Parathyroid adenoma (tissue), 2 donors: ENCODE measurements at regions not wholly inside any gene's neighbourhood (a gene's known extent, or its start where the extent isn't known, plus 50 kb on each side); places are given as distances from the start of the nearest gene placed in this dataset.

Source experiments
- H2AFZ ChIP-seq: fragments of 300-600 bp; sonication (generic); one replicate; pipeline ENCODE4 v1.7.0; 2017; ENCODE audit warnings: antibody characterized with exemption, mild to moderate bottlenecking
- H3K27ac ChIP-seq: fragments of 300-600 bp; sonication (generic); one replicate; pipeline ENCODE4 v1.7.0; 2017
- H3K27me3 ChIP-seq: fragments of 300-600 bp; sonication (generic); one replicate; pipeline ENCODE4 v1.7.0; 2017; ENCODE audit warnings: low read length; ENCODE audit not compliant: control insufficient read depth, insufficient read depth
- H3K36me3 ChIP-seq: fragments of 300-600 bp; sonication (generic); one replicate; pipeline ENCODE4 v1.7.0; 2017; ENCODE audit warnings: low read length; ENCODE audit not compliant: control insufficient read depth, insufficient read depth
- H3K4me1 ChIP-seq: fragments of 300-600 bp; sonication (generic); one replicate; pipeline ENCODE4 v1.7.0; 2017; ENCODE audit warnings: control low read depth
- H3K4me2 ChIP-seq: fragments of 300-600 bp; sonication (generic); one replicate; pipeline ENCODE4 v1.7.0; 2017; ENCODE audit warnings: low read length
- H3K4me3 ChIP-seq: fragments of 300-600 bp; sonication (generic); one replicate; pipeline ENCODE4 v1.7.0; 2017; ENCODE audit warnings: low read depth, low read length
- H3K79me2 ChIP-seq: fragments of 300-600 bp; sonication (generic); one replicate; pipeline ENCODE4 v1.7.0; 2017; ENCODE audit warnings: control low read depth
- H3K9ac ChIP-seq: fragments of 300-600 bp; sonication (generic); one replicate; pipeline ENCODE4 v1.7.0; 2017; ENCODE audit warnings: mild to moderate bottlenecking
- H3K9me3 ChIP-seq: fragments of 300-600 bp; sonication (generic); one replicate; pipeline ENCODE4 v1.7.0; 2017; ENCODE audit warnings: low read length; ENCODE audit not compliant: control insufficient read depth
- TF ChIP-seq, protein P1 (sequence below): fragments of 300-600 bp; sonication (generic); IDR thresholded peaks from one replicate; pipeline ENCODE4 v1.7.0; 2017; ENCODE audit warnings: antibody characterized with exemption, mild to moderate bottlenecking
- donor health status: primary hyperparathyroidism.

DNA sequence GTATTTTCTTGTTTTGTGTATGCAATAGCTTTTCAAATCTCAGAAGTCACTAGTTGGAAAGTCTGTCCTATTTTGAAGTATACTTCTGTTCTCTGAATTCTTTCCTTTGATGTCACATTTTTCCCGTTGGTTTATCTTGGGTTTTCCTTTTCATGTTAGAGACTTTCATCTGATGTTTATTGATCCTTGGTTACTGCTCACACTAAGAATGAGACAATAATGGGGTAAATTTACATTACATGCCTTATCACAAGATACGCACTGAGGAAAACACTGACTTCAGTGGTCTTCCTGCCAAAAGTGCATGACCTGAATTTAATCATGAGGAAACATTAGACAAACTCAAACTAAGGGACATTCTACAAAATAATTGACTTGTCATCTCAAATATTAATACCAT, 63.5 kb upstream of the C1GALT1 start:
- no peak overlapping the region for H3K4me3 ChIP-seq

DNA sequence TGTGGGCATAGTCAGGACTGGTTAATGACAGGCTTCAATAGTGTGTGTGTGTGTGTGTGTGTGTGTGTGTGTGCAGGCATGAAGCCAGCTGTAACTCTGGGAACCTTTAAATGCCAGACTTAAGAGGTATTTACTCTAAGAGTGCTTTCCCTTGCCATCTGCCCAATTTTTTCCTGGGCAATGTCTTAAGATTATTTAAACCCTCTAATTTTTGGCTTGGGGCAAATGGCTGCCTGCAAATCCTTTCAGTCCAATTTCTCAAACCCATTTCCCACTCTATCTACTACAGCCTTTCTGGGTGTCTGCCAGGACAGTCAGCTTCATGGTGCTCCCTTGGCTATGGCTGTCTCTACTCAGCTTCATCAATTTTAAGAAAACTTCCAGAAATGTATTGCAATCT, 62.6 kb upstream of the C1GALT1 start:
- Histone ChIP-seq H2AFZ (no peak overlapping the region), H3K4me2 (no peak overlapping the region), H3K9ac (no peak overlapping the region), H3K27me3 (no peaks in the 10 kb centered on the region), H3K4me3 (no peak overlapping the region), H3K36me3 (no peaks in the 10 kb centered on the region), H3K27ac (no peak overlapping the region), H3K9me3 (no peaks in the 10 kb centered on the region), H3K4me1 (peaks cover 10% of the 10 kb centered on the region), H3K79me2 (no peaks in the 10 kb centered on the region)
- TF ChIP-seq, protein P1, sequence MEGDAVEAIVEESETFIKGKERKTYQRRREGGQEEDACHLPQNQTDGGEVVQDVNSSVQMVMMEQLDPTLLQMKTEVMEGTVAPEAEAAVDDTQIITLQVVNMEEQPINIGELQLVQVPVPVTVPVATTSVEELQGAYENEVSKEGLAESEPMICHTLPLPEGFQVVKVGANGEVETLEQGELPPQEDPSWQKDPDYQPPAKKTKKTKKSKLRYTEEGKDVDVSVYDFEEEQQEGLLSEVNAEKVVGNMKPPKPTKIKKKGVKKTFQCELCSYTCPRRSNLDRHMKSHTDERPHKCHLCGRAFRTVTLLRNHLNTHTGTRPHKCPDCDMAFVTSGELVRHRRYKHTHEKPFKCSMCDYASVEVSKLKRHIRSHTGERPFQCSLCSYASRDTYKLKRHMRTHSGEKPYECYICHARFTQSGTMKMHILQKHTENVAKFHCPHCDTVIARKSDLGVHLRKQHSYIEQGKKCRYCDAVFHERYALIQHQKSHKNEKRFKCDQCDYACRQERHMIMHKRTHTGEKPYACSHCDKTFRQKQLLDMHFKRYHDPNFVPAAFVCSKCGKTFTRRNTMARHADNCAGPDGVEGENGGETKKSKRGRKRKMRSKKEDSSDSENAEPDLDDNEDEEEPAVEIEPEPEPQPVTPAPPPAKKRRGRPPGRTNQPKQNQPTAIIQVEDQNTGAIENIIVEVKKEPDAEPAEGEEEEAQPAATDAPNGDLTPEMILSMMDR, result no peak

More for the DNA sequence above, 63.5 kb upstream of the C1GALT1 start:
- Histone ChIP-seq H3K27ac (no peak overlapping the region), H3K27me3 (no peaks in the 10 kb centered on the region), H3K9ac (no peak overlapping the region), H3K4me2 (no peak overlapping the region), H3K36me3 (no peaks in the 10 kb centered on the region), H3K79me2 (no peaks in the 10 kb centered on the region), H2AFZ (no peak overlapping the region), H3K4me1 (peaks cover 10% of the 10 kb centered on the region), H3K9me3 (no peaks in the 10 kb centered on the region)
- TF ChIP-seq, protein P1, result no peak

DNA sequence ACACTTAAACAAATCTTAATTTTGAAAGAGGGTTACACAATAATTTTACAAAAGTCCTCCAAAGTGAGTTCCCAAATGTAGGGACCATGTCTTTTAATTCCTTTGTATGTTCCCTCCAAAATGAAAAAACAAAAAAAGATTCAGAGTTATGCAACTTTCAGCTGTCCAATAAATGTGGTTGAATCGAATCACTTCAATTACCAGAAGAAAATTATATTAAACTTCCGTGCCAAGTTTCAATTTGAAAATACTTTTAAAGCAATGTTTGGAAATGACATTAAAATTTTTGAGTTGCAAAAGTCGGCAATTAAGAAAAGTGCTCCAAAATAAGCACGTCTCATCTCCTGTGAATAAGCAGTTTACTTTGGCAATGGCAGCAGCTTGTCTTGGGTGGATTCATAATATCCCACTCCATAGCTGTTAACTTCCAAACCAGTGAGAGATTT, 60.3 kb upstream of the C1GALT1 start:
- H3K4me3 ChIP-seq, result no peak overlapping the region
- H3K4me2 ChIP-seq, result no peak overlapping the region
- H3K79me2 ChIP-seq, result no peaks in the 10 kb centered on the region
- H3K9me3 ChIP-seq, result no peaks in the 10 kb centered on the region
- TF ChIP-seq, protein P1, result no peak
- no peak overlapping the region for H3K27ac ChIP-seq
- H3K27me3 ChIP-seq, result no peaks in the 10 kb centered on the region
- no peaks in the 10 kb centered on the region for H3K36me3 ChIP-seq
- peaks cover 5% of the 10 kb centered on the region for H3K4me1 ChIP-seq
- no peak overlapping the region for H3K9ac ChIP-seq
- H2AFZ ChIP-seq, result no peak overlapping the region

DNA sequence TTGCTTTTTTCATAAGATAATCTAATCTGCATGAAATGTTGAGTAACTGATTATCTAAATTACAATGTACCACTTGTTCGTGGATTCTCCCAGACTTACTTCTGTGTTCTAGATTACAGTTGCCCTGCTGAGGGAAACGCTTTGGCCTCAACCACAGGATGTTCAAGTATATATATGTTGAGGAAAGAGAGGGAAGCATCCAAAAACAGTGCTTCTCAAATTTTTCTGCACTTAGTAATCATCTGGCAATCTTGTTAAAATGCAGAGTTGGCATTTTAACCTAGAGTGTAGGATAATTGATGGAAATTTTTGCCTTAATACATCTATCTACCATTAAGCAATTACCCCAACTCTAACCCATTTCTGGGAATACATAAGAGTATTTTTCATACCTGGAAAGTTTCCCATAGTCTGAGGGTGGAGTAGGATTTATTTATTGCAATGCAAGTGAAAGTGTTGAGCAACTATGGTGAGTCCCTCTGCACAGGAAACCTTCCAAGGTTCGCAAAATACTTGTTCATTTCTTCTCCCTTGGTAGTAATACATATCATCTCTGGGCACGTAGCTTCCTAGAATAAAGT, 59.6 kb upstream of the C1GALT1 start:
- no peak overlapping the region for H3K27ac ChIP-seq
- H3K36me3 ChIP-seq, result no peaks in the 10 kb centered on the region
- no peak overlapping the region for H3K9ac ChIP-seq
- TF ChIP-seq, protein P1, result no peak
- H3K4me1 ChIP-seq, result peaks cover 5% of the 10 kb centered on the region
- no peaks in the 10 kb centered on the region for H3K79me2 ChIP-seq
- no peaks in the 10 kb centered on the region for H3K27me3 ChIP-seq
- no peak overlapping the region for H3K4me3 ChIP-seq
- no peaks in the 10 kb centered on the region for H3K9me3 ChIP-seq
- no peak overlapping the region for H3K4me2 ChIP-seq
- H2AFZ ChIP-seq, result no peak overlapping the region

DNA sequence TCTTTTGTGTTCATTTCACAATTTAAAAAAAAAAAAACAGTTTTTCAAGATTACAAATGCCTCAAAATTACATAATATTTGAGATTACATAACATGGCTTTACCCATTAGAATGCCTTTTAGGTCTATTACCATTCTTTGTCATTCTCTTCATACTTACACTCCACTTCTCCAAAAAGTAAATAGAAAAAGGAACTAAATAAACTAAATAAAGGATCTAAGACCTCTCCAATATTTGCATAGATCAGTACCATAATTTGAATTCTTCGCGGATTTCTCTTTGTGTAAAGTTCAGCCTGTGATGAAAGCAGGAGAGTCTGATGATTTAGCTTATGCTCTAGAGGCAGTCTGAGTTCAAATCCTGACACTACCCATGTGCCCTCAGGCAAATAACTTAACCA, 56.4 kb upstream of the C1GALT1 start:
- H3K4me1 ChIP-seq, result peaks cover 9% of the 10 kb centered on the region
- H3K4me3 ChIP-seq, result no peak overlapping the region
- no peaks in the 10 kb centered on the region for H3K36me3 ChIP-seq
- H3K27ac ChIP-seq, result no peak overlapping the region
- TF ChIP-seq, protein P1, result no peak
- H3K9me3 ChIP-seq, result no peaks in the 10 kb centered on the region
- no peaks in the 10 kb centered on the region for H3K79me2 ChIP-seq
- H3K4me2 ChIP-seq, result no peak overlapping the region
- H3K27me3 ChIP-seq, result no peaks in the 10 kb centered on the region
- no peak overlapping the region for H2AFZ ChIP-seq
- H3K9ac ChIP-seq, result no peak overlapping the region
